ENCODE measurements at regions not wholly inside any gene's neighbourhood (a gene's known extent, or its start where the extent isn't known, plus 50 kb on each side); places are given as distances from the start of the nearest gene placed in this dataset.

- TF ChIP-seq EP300 (IDR thresholded peaks at IDR 0.05) (no peak), CTCF (IDR thresholded peaks at IDR 0.05) (no peak), POLR2A (IDR thresholded peaks at IDR 0.05) (no peak)
- Histone ChIP-seq H3K9me3 (peaks cover 0 to 19% (median 0%) of the 10 kb centered on the region in 4 donors), H3K27ac (no peak overlapping the region), H3K36me3 (no peaks in the 10 kb centered on the region), H3K4me3 (no peak overlapping the region), H3K4me1 (no peaks in the 10 kb centered on the region), H3K27me3 (peaks cover 0 to 10% of the 10 kb centered on the region in 2 donors)
- no peak for DNase-seq (ENCODE audit: low spot score in 2 of 2)
- WGBS, 2 donors = 49 to 50% methylated on average over 14 of the region's 14 CpGs
Measured at GRCh38 chr5:176719113-176719739, 71.9 kb downstream of the TSPAN17 start.

DNA sequence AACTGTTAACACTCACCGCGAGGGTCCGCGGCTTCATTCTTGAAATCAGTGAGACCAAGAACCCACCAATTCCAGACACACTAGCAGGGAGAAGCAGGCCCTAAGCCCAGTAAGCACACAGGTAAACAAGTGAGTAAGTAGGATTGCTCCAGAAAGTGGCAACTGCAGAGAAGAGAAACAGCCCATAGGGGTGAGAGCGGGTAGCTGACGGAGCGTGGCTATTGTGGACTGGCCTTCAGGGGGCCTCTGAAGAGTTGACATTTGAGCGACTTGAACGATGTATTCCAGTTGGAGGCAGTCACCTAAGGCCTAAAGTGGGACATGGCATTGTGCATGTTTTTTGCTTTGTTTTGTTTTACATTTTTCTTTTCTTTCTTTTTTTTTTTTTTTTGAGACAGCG lies 74.2 kb downstream of the TSPAN17 start:
- Histone ChIP-seq H3K36me3 (no peaks in the 10 kb centered on the region), H3K4me3 (no peak overlapping the region), H3K9me3 (peaks cover 0 to 5% (median 0%) of the 10 kb centered on the region in 4 donors), H3K4me1 (no peaks in the 10 kb centered on the region), H3K27me3 (peaks cover 0 to 27% of the 10 kb centered on the region in 2 donors), H3K27ac (no peak overlapping the region)
- WGBS, 2 donors = 74 to 82% methylated on average over 10 of the region's 10 CpGs
- TF ChIP-seq POLR2A (IDR thresholded peaks at IDR 0.05) = no peak
- DNase-seq (ENCODE audit: low spot score in 2 of 2) = no peak

DNA sequence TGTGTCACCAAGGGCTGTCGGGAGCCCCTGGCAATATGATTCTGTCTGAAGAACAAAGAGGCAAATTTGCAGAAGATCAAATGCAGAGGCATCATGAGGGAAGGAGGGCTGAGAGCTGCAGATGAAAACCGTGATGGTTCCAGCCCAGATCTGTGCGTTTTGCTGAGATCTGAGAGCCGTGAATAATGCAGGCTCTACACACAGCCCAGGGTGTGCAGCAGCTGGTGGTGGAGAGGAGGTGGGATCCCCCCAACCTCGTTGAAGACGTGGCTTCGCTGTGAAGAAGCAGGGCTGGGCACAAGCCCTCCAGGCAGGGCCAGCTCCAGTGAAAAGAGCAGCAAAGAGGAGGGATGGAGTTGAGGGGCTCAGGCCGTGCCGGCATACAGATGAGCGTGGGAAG lies 75.5 kb downstream of the TSPAN17 start:
- H3K4me3 ChIP-seq = no peak overlapping the region
- DNase-seq (ENCODE audit: low spot score in 2 of 2) = no peak
- peaks cover 0 to 5% (median 0%) of the 10 kb centered on the region in 4 donors for H3K9me3 ChIP-seq
- no peaks in the 10 kb centered on the region for H3K36me3 ChIP-seq
- TF ChIP-seq CTCF (IDR thresholded peaks at IDR 0.05) (no peak), EP300 (IDR thresholded peaks at IDR 0.05) (no peak), POLR2A (IDR thresholded peaks at IDR 0.05) (no peak)
- no peaks in the 10 kb centered on the region for H3K4me1 ChIP-seq
- peaks cover 0 to 37% of the 10 kb centered on the region in 2 donors for H3K27me3 ChIP-seq
- 33 to 39% methylated on average over 10 of the region's 10 CpGs for WGBS, 2 donors
- H3K27ac ChIP-seq = no peak overlapping the region

DNA sequence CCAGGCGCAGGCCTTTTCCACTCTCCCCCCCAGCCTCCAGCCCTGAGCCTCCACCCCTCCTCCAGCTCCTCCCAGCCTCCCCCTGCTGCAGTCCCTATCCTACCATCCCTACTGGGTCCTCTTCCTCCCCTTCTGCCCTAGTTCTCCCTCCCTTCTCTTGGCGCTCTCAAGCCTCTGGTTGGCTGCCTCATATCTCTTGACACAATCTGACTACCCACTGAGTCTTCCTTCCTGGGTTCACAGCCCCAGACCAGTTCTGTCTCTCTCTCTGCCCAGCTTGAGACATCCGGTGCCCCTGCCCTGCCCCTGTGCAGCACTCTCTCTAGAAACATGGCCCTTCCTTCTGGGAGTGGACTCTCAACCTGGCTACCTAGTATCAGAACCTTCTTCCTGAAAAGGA lies 76.2 kb downstream of the TSPAN17 start:
- peaks cover 0 to 5% (median 0%) of the 10 kb centered on the region in 4 donors for H3K9me3 ChIP-seq
- WGBS, 2 donors = 77 to 79% methylated on average over 3 of the region's 3 CpGs
- no peak overlapping the region for H3K27ac ChIP-seq
- H3K4me1 ChIP-seq = no peaks in the 10 kb centered on the region
- TF ChIP-seq POLR2A (IDR thresholded peaks at IDR 0.05) = no peak
- no peak for TF ChIP-seq EP300 (IDR thresholded peaks at IDR 0.05)
- no peak for TF ChIP-seq CTCF (IDR thresholded peaks at IDR 0.05)
- no peak overlapping the region for H3K4me3 ChIP-seq
- DNase-seq (ENCODE audit: low spot score in 2 of 2) = no peak
- no peaks in the 10 kb centered on the region for H3K36me3 ChIP-seq
- peaks cover 0 to 44% of the 10 kb centered on the region in 2 donors for H3K27me3 ChIP-seq

GRCh38 chr5:176724472-176724871 lies 77.2 kb downstream of the TSPAN17 start:
- peaks cover 0 to 5% (median 0%) of the 10 kb centered on the region in 4 donors for H3K9me3 ChIP-seq
- 64 to 70% methylated on average over 8 of the region's 8 CpGs for WGBS, 2 donors
- H3K4me3 ChIP-seq = no peak overlapping the region
- peaks cover 0 to 44% of the 10 kb centered on the region in 2 donors for H3K27me3 ChIP-seq
- H3K27ac ChIP-seq = no peak overlapping the region
- no peaks in the 10 kb centered on the region for H3K36me3 ChIP-seq
- TF ChIP-seq POLR2A (IDR thresholded peaks at IDR 0.05) (no peak), CTCF (IDR thresholded peaks at IDR 0.05) (no peak), EP300 (IDR thresholded peaks at IDR 0.05) (no peak)
- H3K4me1 ChIP-seq = no peaks in the 10 kb centered on the region
- DNase-seq (ENCODE audit: low spot score in 2 of 2) = no peak

Data from tibial nerve (tissue), 4 donors.